ENCODE measurements at regions not wholly inside any gene's neighbourhood (a gene's known extent, or its start where the extent isn't known, plus 50 kb on each side); places are given as distances from the start of the nearest gene placed in this dataset.

GRCh38 chr13:100940658-100941057 lies 266.1 kb upstream of the TMTC4 start:
- no peak for DNase-seq (ENCODE audit: low spot score)

DNA sequence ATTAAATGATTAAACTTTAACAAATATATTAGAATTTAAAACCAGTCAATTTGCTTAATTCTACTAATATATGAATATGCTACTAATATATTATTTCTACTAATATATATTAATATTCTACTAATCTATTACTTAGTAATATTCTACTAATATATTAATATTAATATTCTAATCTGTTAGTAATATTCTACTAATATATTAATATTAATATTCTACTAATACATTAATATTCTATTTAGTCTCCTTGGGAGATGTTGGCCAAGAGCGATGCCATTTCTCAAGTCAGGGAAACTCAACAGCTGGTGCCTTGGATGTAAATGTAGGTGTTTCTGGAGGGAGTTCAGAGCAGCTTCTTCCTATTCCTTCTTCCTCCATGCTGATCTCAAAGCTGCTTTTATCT lies 259.2 kb upstream of the TMTC4 start:
- no peak for DNase-seq (ENCODE audit: low spot score)

DNA sequence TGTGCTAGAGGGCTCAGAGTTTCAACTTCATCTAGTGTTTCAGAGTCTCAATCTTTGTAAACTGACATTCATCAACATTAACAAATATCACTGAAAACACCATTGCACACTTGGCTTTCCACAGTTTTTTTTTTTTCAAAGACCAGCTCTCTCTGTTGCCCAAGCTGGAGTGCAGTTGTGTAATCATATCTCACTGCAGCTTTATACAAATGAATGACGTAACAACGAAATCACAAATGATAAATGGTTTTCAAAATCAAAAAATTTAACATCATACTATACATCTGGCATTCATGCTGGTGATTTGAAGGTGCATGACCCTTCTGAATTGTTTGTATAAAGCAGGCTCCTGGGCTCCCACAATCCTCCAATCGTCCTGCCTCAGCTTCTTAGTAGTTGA lies 248.0 kb upstream of the TMTC4 start:
- DNase-seq (ENCODE audit: low spot score): no peak

- no peak for DNase-seq (ENCODE audit: low spot score)
These were observed 246.5 kb upstream of the TMTC4 start for GRCh38 chr13:100921139-100921538.

DNA sequence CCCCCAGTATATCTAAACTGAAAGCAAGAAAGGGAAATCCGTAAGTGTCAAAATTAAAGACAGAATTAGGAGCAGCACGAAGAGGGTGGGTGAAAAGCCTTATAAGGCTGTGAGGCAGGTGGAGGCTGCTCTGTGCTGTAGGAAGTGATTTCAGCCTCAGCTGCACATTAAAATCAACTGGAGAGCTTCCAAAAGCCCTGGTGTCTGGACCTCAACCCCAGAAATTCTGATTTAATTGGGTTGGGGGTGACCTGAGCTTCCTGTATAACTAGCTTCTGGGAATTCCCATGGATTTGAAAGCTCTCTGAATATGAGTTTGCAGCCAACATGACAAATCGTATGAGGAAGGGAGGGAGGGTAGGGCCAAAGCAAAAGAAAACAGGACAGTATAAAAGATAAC lies 242.4 kb upstream of the TMTC4 start:
- DNase-seq (ENCODE audit: low spot score): no peak

GRCh38 chr13:100913143-100913542 lies 238.5 kb upstream of the TMTC4 start:
- no peak for DNase-seq (ENCODE audit: low spot score)

DNA sequence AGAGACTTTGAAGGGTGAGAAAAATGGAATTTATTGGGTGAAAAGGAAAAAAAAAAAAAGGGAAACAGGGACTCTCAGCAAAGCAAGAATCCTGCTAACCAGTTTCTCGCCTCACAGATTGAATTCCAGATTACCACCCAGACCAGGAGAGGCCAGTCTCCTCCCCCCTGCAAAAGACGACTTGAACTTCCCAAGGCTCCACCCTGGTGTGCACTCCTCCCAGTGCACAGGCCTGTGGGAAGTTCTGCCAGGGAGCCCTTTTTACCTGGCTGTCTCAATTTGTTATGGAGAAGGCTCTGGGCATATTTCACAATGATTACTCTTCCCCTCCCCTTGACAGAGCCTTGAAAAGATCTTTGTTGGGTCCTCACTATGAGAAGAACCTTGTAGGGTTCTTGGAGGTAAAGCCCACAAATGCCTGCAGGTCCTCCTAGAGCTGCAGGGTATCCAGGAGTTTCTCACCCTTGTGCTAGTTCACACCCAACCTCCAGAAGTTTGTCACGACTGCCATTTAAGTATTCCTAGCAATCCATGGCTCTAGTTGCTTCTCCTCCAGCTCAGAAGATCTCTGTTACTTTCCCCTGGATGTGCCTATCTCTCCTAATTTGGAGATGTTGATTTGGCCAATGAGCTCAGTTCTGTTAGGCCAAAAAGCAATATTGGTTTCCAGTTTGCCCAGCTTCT lies 229.8 kb upstream of the TMTC4 start:
- no peak for DNase-seq (ENCODE audit: low spot score)

- no peak for DNase-seq (ENCODE audit: low spot score)
These were observed 225.2 kb upstream of the TMTC4 start for GRCh38 chr13:100899720-100900316.

DNA sequence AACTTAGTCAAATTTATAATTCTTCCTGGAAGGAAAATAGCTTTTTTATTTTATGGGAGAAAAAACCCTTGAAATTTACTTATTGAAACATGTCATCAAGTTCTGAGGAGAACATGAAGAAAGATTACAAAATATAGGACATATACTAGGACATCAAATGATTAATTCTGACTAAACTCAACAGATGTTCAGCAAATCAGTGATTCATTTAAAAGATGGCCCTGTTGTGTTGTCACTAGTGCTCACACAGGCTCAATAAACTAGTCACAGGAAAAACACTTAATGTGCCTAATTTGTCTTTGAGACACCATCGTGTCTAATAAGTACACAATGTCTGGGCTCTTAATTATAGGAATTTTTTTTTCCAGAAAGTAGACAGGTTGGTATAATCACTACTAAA lies 223.8 kb upstream of the TMTC4 start:
- no peak for DNase-seq (ENCODE audit: low spot score)

DNA sequence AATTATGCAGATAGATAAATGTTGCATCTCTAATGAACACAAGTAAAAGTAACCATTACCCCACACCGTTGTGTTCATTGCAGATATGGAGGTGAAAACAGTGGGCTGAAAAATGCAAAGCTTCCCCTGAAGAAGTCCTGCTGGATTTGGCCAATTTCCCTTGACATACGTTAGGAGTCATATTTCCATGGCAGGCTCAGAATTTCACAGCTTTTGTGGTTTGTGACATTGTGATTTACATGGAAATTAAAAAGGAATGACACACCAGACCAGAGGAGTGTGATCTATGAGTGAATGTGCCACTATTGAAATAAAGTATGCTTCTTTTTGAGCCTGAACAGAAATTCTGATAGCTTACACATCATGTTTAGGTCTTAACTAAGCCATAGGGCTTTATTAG lies 221.1 kb upstream of the TMTC4 start:
- DNase-seq (ENCODE audit: low spot score): no peak

GRCh38 chr13:100892981-100893380 lies 218.4 kb upstream of the TMTC4 start:
- DNase-seq (ENCODE audit: low spot score): no peak

DNA sequence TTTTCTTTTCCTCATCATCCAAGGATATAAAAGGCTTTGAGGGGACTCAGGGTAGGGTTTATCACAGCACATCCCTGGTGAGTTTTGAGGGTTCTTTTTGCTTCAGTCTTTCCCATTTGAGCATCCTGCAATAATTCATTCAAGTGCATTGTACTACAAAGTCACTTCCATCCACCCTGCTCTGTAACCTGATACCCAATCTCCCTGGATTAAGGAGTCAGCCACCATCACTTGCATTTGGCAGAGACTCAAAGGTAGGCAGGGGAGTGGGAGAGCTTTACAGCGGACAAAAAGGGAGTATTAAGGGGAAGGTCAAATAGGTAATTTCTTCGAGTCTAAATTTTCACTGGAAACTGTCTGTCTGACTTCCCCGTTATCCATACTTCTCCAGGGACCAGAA lies 216.1 kb upstream of the TMTC4 start:
- DNase-seq (ENCODE audit: low spot score): no peak

DNA sequence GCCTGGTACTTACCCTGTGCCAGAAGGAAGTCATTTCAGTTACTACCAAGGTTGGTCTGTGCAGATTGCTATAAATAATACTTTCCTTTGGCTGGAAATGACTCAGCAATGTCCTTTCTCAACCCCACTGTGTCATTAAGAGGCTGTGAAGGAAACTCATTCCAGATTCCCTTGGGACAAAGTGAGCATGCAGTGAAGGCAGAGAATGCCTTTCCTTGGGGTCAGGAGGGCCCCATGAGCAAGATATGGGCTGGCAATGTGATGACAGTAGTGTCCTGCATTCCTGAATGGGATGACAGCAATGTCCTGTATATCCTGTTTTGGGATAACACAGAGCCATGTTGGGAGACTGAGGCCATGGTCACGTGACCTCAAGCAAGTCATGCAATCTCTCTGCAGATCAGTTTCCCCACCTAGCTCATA lies 213.1 kb upstream of the TMTC4 start:
- DNase-seq (ENCODE audit: low spot score): peak; percentile 43

DNA sequence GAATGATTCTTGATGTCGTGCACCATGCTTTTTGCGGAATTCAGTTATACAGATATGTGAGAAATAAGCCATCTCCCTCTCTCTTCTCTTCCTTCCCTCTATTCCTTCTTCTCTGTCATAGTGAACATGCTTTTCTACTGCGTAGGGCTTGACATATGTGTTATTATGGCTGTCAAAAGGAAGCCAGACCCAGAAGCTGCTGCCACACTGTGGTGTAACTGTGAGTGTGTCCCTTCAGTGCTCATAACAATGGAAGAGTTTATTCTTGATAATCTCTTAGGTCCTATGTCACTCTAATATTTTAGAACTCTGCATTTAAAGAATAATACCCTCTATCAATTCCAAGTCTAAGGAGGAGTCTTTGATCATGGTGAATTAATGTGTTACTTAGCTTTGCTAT lies 208.9 kb upstream of the TMTC4 start:
- no peak for DNase-seq (ENCODE audit: low spot score)

DNA sequence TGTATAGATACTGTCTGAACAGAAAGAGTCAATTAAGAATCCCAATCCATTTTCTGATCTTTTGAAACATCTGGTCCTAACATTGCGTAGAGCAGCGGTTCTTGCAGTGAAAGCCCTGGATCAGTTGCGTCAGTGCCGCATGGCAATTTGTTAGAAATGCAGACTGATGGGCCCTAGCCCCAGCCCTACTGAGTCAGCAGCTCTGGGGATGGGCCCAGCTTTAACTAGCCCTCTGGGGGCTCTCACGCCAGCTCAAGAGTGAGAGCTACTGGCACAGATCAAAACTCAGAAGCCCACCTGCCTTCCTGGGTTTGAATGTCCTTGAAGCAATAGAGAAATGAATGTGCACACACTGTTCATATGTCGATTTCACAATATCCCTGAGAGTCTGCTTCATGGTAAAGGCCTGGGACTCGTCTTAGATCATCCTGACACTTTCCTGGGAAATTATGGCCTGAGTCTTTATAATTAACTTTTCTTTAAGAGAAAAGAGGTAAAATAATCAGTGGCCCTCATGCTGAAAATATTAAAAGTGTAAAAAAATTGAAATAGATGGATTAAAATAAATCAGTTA lies 206.8 kb upstream of the TMTC4 start:
- no peak for DNase-seq (ENCODE audit: low spot score)

DNA sequence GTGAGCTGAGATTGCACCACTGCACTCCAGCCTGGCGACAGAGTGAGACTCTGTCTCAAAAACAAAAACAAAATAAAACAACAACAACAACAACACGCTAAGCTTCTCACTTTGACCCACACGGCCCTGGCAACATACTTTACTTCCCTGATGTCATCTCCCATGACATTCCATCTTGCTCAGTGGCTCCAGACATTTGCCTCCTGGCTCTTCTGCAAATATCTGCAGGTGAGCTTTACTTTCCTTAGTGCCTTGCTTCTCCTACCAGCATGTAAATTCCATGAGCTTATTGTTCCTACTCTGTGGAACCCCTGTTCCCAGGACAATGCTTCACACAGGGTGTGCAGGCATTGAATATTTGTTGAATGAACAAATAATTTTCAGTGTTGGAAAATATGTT lies 205.6 kb upstream of the TMTC4 start:
- no peak for DNase-seq (ENCODE audit: low spot score)

- no peak for DNase-seq (ENCODE audit: low spot score)
These were observed 204.7 kb upstream of the TMTC4 start for GRCh38 chr13:100879255-100879654.

DNA sequence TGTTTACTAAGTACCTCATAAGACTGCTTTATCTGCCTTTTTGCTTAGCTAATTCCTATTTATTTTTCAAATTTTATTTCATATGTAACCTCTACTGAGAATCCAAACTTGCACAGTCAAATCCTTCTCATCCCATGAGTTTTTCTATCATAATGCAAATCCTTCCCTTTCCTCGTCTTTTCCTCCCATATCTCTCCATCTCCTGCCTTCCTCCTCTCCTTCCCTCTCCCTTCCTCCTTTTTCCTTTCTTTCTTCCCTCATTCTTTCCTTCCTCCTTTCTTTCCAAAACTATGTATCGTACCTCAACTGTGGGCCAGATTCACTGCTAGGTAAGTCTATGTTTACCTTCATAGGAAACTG lies 201.4 kb upstream of the TMTC4 start:
- no peak for DNase-seq (ENCODE audit: low spot score)

DNA sequence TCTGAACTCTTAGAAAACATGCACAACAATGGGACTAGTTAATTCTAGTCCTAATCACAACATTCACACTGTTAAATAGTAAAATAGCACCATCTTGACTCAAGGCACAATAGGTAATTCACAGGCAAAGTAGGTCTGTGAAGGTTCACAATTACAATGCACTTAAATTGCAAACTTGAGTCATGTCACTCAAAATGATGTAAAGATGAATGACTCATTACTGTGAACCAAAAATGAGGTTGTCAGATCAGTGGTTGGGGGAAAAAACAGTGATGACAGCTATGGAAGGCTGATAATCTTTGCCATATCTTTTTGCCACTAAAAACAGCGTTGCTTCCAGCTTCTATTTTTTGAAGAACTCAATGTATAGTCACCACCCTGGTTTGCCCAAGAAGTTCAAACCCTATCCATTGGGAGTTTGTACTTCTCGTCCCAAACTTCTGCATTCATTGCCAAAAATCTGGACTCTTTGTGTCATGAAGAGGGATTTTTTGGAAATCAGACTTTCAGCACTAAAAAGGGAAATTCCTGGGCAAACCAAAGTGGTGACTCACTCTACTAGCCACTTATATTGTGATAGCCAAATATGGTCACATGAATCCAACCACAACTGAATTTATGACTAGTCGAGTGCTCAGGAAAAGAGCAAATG lies 200.9 kb upstream of the TMTC4 start:
- DNase-seq (ENCODE audit: low spot score): peak; percentile 59

DNA sequence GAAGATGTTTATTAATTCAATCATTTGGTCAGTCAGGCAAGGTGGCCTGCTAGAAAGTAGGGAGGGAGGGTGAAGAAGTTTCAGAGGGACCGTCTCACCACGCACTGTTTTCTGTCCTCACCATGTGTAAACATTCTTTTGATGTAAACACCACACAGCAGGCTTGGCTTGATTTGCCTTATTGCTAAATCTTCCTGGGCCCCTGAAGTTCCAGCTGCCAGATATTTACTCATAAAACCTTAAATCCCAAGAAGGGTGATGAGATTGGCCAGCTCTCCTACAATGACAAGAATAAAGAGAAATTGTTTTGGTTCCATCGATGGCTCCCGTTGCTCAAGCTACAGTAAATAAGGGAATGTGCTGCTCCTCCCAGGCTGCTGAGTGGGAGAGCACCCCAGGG lies 198.2 kb upstream of the TMTC4 start:
- no peak for DNase-seq (ENCODE audit: low spot score)

DNA sequence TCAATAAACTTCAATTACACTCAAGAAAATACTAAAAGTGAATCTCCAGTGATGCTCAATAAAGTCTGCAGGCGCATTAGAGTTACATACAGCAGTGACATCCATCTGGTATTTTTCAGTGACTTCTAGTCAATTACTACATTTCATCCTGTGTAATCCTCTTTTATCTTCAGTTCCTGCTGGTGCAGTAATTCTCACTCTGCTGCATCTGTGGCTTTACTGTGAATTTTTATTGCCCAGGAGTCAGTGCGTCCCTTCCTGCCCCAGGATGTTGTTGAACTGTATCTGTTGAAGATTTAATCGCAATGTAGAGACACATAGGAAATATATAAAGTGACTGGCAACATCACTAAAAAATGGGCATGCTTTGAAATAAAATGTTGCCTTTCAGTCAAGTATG lies 196.3 kb upstream of the TMTC4 start:
- no peak for DNase-seq (ENCODE audit: low spot score)

- no peak for DNase-seq (ENCODE audit: low spot score)
These were observed 186.3 kb upstream of the TMTC4 start for GRCh38 chr13:100860866-100861265.

GRCh38 chr13:100859861-100860260 lies 185.3 kb upstream of the TMTC4 start:
- no peak for DNase-seq (ENCODE audit: low spot score)

Data from AG08396 (cell line).